K562 (cell line): ENCODE measurements at regions not wholly inside any gene's neighbourhood (a gene's known extent, or its start where the extent isn't known, plus 50 kb on each side); places are given as distances from the start of the nearest gene placed in this dataset.

Experiments
- ATAC-seq: fragments of 200-7000 bp; cut with Tn5 transposase; 3 replicates; pipeline ENCODE4 v1.9.1; 2020; ENCODE audit warnings: moderate library complexity
- BruUV-seq: library from RNA; stranded (reverse); fragments of 400-500 nt; replicated peaks from 2 replicates; lab custom pipeline; 2021; lab: Mats Ljungman, UMichigan
- CTCF ChIA-PET: fragments of 300-600 bp; formaldehyde crosslinking; extraction: SDS; loops from one replicate; lab custom pipeline; 2021; ENCODE audit warnings: low intra/inter-chr PET ratio; lab: Yijun Ruan, JAX
- POLR2A ChIA-PET: fragments of 300-600, 350-650 bp; sonication (Branson Sonifier 250); formaldehyde crosslinking; extraction: SDS; loops from one replicate; lab custom pipeline; 2021; ENCODE audit warnings: antibody characterized with exemption, inconsistent platforms; lab: Yijun Ruan, JAX
- DNase-seq, 4 experiments: peaks; one replicate each; pipeline versions ENCODE4 v3.0.0 to v3.0.0-alpha.2; 2011 to 2018; ENCODE audit warnings: low spot score in 3 of 4, mixed read lengths in 3 of 4; ENCODE audit errors: extremely low read depth in 1 of 4
- FAIRE-seq: peaks from 2 replicates; lab custom pipeline; 2011; peaks lifted over from hg19 to GRCh38; lab: Jason Lieb, UNC
- H2AFZ ChIP-seq: 2 replicates; pipeline ENCODE4 v1.6.0; 2011; ENCODE audit warnings: low read depth, low read length, control low read depth, inconsistent platforms
- H3K27ac ChIP-seq: fragments of 200-600 bp; 3 replicates; pipeline ENCODE4 v1.8.0; 2011; ENCODE audit warnings: low read depth, mild to moderate bottlenecking, control low read depth, inconsistent platforms, low read length, moderate library complexity, mixed read lengths; ENCODE audit errors: extremely low read depth
- H3K27me3 ChIP-seq, 2 experiments: fragments of 300-600 bp in 1 of 2; 2 replicates in 1 of 2; 3 replicates in 1 of 2; pipeline versions ENCODE4 v1.6.0 to v1.8.0; 2011; ENCODE audit warnings: inconsistent platforms in 2 of 2, low read length in 2 of 2, mild to moderate bottlenecking in 1 of 2, mixed read lengths in 1 of 2, moderate library complexity in 1 of 2; ENCODE audit not compliant: control insufficient read depth in 2 of 2, insufficient read depth in 2 of 2
- H3K36me3 ChIP-seq: fragments of 300-600 bp; 3 replicates; pipeline ENCODE4 v1.8.0; 2011; ENCODE audit warnings: mild to moderate bottlenecking, low read length, inconsistent platforms; ENCODE audit not compliant: control insufficient read depth, insufficient read depth
- H3K4me1 ChIP-seq, 2 experiments: fragments of 200-600 bp in 1 of 2; replicated peaks in 1 of 2; 2 replicates in 1 of 2; 3 replicates in 1 of 2; pipeline versions ENCODE4 v1.5.1 to v1.8.0; 2011; ENCODE audit warnings: inconsistent platforms in 2 of 2, low read length in 2 of 2, mild to moderate bottlenecking in 1 of 2, mixed read lengths in 1 of 2, moderate library complexity in 1 of 2; ENCODE audit not compliant: control insufficient read depth in 2 of 2, insufficient read depth in 2 of 2
- H3K4me2 ChIP-seq: 2 replicates; pipeline ENCODE4 v1.6.1; 2011; ENCODE audit warnings: low read length, control low read depth, inconsistent platforms, mixed read lengths; ENCODE audit not compliant: insufficient read depth
- H3K4me3 ChIP-seq: fragments of 200-600 bp; sonication (generic), shearing (Covaris generic); 2 replicates; pipeline ENCODE4 v1.5.1; 2016; ENCODE audit warnings: control low read depth, inconsistent platforms
- H3K79me2 ChIP-seq: fragments of 200-600 bp; 3 replicates; pipeline ENCODE4 v1.8.0; 2011; ENCODE audit warnings: low read length, inconsistent platforms; ENCODE audit not compliant: control insufficient read depth, insufficient read depth
- H3K9ac ChIP-seq, 2 experiments: 2 replicates each; pipeline versions ENCODE4 v1.6.0 to v1.6.1; 2011; ENCODE audit warnings: low read depth in 2 of 2, low read length in 2 of 2, control low read depth in 1 of 2, inconsistent platforms in 1 of 2, mild to moderate bottlenecking in 1 of 2, mixed read lengths in 1 of 2; ENCODE audit not compliant: insufficient read depth in 1 of 2
- H3K9me1 ChIP-seq: one replicate; pipeline ENCODE4 v1.6.0; 2011; ENCODE audit warnings: inconsistent platforms, mild to moderate bottlenecking, low read length, moderate library complexity; ENCODE audit not compliant: control insufficient read depth, insufficient read depth
- H3K9me3 ChIP-seq: replicated peaks from 2 replicates; pipeline ENCODE4 v1.5.1; 2011; ENCODE audit warnings: low read depth, low read length, inconsistent platforms; ENCODE audit not compliant: control insufficient read depth, insufficient read depth
- H4K20me1 ChIP-seq: replicated peaks from 2 replicates; pipeline ENCODE4 v1.6.1; 2011; ENCODE audit warnings: low read length, inconsistent platforms, mixed read lengths; ENCODE audit not compliant: control insufficient read depth, insufficient read depth
- CTCF ChIP-seq, 3 experiments: IDR thresholded peaks in 2 of 3; conservative IDR thresholded peaks in 1 of 3; 2 replicates each; pipeline ENCODE4 v1.5.1; 2011 to 2012; ENCODE audit warnings: low read length in 3 of 3, mild to moderate bottlenecking in 3 of 3, control low read depth in 2 of 3, improper control_type of control experiment in 1 of 3, inconsistent platforms in 1 of 3, low read depth in 1 of 3, mixed read lengths in 1 of 3, moderate library complexity in 1 of 3; ENCODE audit not compliant: insufficient read depth in 2 of 3
- ESRRB ChIP-seq: fragments of 250-450 bp; sonication (Bioruptor Pico); IDR thresholded peaks from 2 replicates; pipeline ENCODE4 v1.5.0; 2020; ENCODE audit warnings: mild to moderate bottlenecking, moderate library complexity, borderline replicate concordance
- HIVEP1 ChIP-seq: fragments of 250-450 bp; sonication (Bioruptor Pico); IDR thresholded peaks from 2 replicates; pipeline ENCODE4 v1.4.0; 2020; ENCODE audit warnings: mild to moderate bottlenecking
- RAD21 ChIP-seq, 2 experiments: fragments of 250-450 bp in 1 of 2; fragments of 450-650 bp in 1 of 2; sonication (Bioruptor Pico) in 1 of 2; formaldehyde crosslinking in 1 of 2; IDR thresholded peaks in 1 of 2; conservative IDR thresholded peaks in 1 of 2; 2 replicates each; pipeline versions ENCODE4 v1.4.0 to v1.8.0; 2020 to 2022; ENCODE audit warnings: mild to moderate bottlenecking in 2 of 2, moderate library complexity in 1 of 2
- in situ Hi-C: fragments of 300-500 bp; cut with MboI; formaldehyde crosslinking; loops from 4 replicates; pipeline ENCODE4 v1.15.0; 2018; ENCODE audit warnings: inconsistent platforms, mixed read lengths
- intact Hi-C: fragments of 100-400 bp; cut with micrococcal nuclease; formaldehyde crosslinking; loops from 2 replicates; pipeline ENCODE4 v1.14.2; 2022
- TF ChIP-seq, protein P1 (sequence below): fragments of 200-400 bp; formaldehyde crosslinking; IDR thresholded peaks from 2 replicates; pipeline ENCODE4 v1.6.1; 2017; ENCODE audit warnings: mild to moderate bottlenecking, low read depth, low read length, moderate library complexity
- TF ChIP-seq, protein P2 (sequence below), 2 experiments: fragments of 450-650 bp; formaldehyde crosslinking in 1 of 2; IDR thresholded peaks; 2 replicates each; pipeline versions ENCODE4 v1.4.0 to v1.6.1; 2014 to 2020; ENCODE audit warnings: mild to moderate bottlenecking in 2 of 2, borderline replicate concordance in 1 of 2, low read depth in 1 of 2

GRCh38 chr12:90013409-90013808 lies 304.8 kb upstream of the ATP2B1 start:
- no TSS peak for BruUV-seq
- H4K20me1 ChIP-seq, result no peaks in the 10 kb centered on the region
- H3K9ac ChIP-seq, result no peak overlapping the region
- H3K27me3 ChIP-seq, result no peaks in the 10 kb centered on the region; a peak in 1 of 5 replicates
- no peaks in the 10 kb centered on the region for H3K9me3 ChIP-seq
- H3K36me3 ChIP-seq, result no peaks in the 10 kb centered on the region
- no peak overlapping the region for H3K27ac ChIP-seq
- TF ChIP-seq HIVEP1 (CRISPR knock-in tag) (no peak), CTCF (IDR thresholded peaks at IDR 0.05 in 2 of 3, conservative IDR thresholded peaks at IDR 0.05 in 1 of 3; ENCODE audit: insufficient read depth in 2 of 3, low read depth in 1 of 3, low read length in 3 of 3) (peak in 2 of 3 experiments; percentile 10; a peak in 1 of 6 replicates), RAD21 (CRISPR knock-in tag; conservative IDR thresholded peaks at IDR 0.05 in 1 of 2, IDR thresholded peaks at IDR 0.05 in 1 of 2) (peak; percentile 50 to 55), ESRRB (CRISPR knock-in tag) (no peak)
- TF ChIP-seq, protein P1, sequence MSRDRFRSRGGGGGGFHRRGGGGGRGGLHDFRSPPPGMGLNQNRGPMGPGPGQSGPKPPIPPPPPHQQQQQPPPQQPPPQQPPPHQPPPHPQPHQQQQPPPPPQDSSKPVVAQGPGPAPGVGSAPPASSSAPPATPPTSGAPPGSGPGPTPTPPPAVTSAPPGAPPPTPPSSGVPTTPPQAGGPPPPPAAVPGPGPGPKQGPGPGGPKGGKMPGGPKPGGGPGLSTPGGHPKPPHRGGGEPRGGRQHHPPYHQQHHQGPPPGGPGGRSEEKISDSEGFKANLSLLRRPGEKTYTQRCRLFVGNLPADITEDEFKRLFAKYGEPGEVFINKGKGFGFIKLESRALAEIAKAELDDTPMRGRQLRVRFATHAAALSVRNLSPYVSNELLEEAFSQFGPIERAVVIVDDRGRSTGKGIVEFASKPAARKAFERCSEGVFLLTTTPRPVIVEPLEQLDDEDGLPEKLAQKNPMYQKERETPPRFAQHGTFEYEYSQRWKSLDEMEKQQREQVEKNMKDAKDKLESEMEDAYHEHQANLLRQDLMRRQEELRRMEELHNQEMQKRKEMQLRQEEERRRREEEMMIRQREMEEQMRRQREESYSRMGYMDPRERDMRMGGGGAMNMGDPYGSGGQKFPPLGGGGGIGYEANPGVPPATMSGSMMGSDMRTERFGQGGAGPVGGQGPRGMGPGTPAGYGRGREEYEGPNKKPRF, result no peak
- TF ChIP-seq, protein P2, sequence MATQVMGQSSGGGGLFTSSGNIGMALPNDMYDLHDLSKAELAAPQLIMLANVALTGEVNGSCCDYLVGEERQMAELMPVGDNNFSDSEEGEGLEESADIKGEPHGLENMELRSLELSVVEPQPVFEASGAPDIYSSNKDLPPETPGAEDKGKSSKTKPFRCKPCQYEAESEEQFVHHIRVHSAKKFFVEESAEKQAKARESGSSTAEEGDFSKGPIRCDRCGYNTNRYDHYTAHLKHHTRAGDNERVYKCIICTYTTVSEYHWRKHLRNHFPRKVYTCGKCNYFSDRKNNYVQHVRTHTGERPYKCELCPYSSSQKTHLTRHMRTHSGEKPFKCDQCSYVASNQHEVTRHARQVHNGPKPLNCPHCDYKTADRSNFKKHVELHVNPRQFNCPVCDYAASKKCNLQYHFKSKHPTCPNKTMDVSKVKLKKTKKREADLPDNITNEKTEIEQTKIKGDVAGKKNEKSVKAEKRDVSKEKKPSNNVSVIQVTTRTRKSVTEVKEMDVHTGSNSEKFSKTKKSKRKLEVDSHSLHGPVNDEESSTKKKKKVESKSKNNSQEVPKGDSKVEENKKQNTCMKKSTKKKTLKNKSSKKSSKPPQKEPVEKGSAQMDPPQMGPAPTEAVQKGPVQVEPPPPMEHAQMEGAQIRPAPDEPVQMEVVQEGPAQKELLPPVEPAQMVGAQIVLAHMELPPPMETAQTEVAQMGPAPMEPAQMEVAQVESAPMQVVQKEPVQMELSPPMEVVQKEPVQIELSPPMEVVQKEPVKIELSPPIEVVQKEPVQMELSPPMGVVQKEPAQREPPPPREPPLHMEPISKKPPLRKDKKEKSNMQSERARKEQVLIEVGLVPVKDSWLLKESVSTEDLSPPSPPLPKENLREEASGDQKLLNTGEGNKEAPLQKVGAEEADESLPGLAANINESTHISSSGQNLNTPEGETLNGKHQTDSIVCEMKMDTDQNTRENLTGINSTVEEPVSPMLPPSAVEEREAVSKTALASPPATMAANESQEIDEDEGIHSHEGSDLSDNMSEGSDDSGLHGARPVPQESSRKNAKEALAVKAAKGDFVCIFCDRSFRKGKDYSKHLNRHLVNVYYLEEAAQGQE (IDR thresholded peaks at IDR 0.05; ENCODE audit: borderline replicate concordance), result peak; percentile 17; the same call in 1 of the 2 replicates
- TF ChIP-seq, protein P2 (CRISPR knock-in tag; IDR thresholded peaks at IDR 0.05; ENCODE audit: low read depth), result no peak
- H3K9me1 ChIP-seq, result no peaks in the 10 kb centered on the region
- DNase-seq (no peak), FAIRE-seq (no peak), ATAC-seq (no peak)
- in situ Hi-C loops, result no loop called here
- ChIA-PET POLR2A (no interaction called here), CTCF (no interaction called here)
- H2AFZ ChIP-seq, result no peak overlapping the region
- no peaks in the 10 kb centered on the region for H3K79me2 ChIP-seq
- H3K4me1 ChIP-seq, result no peaks in the 10 kb centered on the region
- H3K4me3 ChIP-seq, result no peak overlapping the region
- no peak overlapping the region for H3K4me2 ChIP-seq
- intact Hi-C loops, result no loop called here
